Activated CD4-positive, alpha-beta T cell treated with anti-CD3 and anti-CD28 coated beads for 36 hours (primary cell): ENCODE measurements at regions not wholly inside any gene's neighbourhood (a gene's known extent, or its start where the extent isn't known, plus 50 kb on each side); places are given as distances from the start of the nearest gene placed in this dataset.

Experiments used
- ATAC-seq: fragments of 200-7000 bp; cut with Tn5 transposase; one replicate; pipeline ENCODE4 v1.10.0; 2021; ENCODE audit warnings: mild to moderate bottlenecking, moderate library complexity
- CTCF ChIA-PET: fragments of 350-600 bp; sonication (Branson Sonifier 250); formaldehyde crosslinking; loops from one replicate; lab custom pipeline; 2021; ENCODE audit warnings: antibody characterized with exemption; lab: Charles Lee
- POLR2A ChIA-PET: fragments of 350-600 bp; sonication (Branson Sonifier 250); formaldehyde crosslinking; loops from one replicate; lab custom pipeline; 2021; ENCODE audit warnings: antibody characterized with exemption, inconsistent platforms; lab: Charles Lee
- DNase-seq: peaks from one replicate; pipeline ENCODE4 v3.0.0-alpha.2; 2020
- H3K27ac Mint-ChIP-seq: one replicate; pipeline ENCODE4 v1.8.0; 2021; ENCODE audit warnings: mixed read lengths
- H3K27me3 Mint-ChIP-seq: one replicate; pipeline ENCODE4 v1.8.0; 2021; ENCODE audit warnings: mixed read lengths
- H3K36me3 Mint-ChIP-seq: one replicate; pipeline ENCODE4 v1.8.0; 2021; ENCODE audit warnings: low read depth, mixed read lengths
- H3K4me1 Mint-ChIP-seq: one replicate; pipeline ENCODE4 v1.8.0; 2021; ENCODE audit warnings: mixed read lengths
- H3K4me3 Mint-ChIP-seq: one replicate; pipeline ENCODE4 v1.8.0; 2021; ENCODE audit warnings: mild to moderate bottlenecking, moderate library complexity, mixed read lengths
- H3K9me3 Mint-ChIP-seq: one replicate; pipeline ENCODE4 v1.8.0; 2021; ENCODE audit warnings: low read depth, mixed read lengths
- intact Hi-C, 2 experiments: fragments of 100-400 bp; cut with DNase I in 1 of 2; cut with micrococcal nuclease in 1 of 2; formaldehyde crosslinking; loops; one replicate each; pipeline versions ENCODE4 v1.14.2 to v1.15.1; 2022 to 2024; cut with DNase I, micrococcal nuclease

GRCh38 chr2:226275215-226275614 is 524.4 kb downstream of the IRS1 start:
- H3K27me3 Mint-ChIP-seq = peaks cover 10% of the 10 kb centered on the region
- ChIA-PET POLR2A (no interaction called here), CTCF (interaction anchor here (0.5 kb wide), 1 partner anchor 18 kb away, joined by 3 read pairs; no protein-coding TSS in a partner anchor)
- H3K4me3 Mint-ChIP-seq = no peak overlapping the region
- no peaks in the 10 kb centered on the region for H3K9me3 Mint-ChIP-seq
- intact Hi-C loops = no loop called here
- no peak for ATAC-seq
- no peak for DNase-seq
- H3K36me3 Mint-ChIP-seq = no peaks in the 10 kb centered on the region
- no peak overlapping the region for H3K27ac Mint-ChIP-seq
- H3K4me1 Mint-ChIP-seq = no peaks in the 10 kb centered on the region

GRCh38 chr2:226274143-226274542 is 525.5 kb downstream of the IRS1 start:
- H3K27ac Mint-ChIP-seq = no peak overlapping the region
- no peak for ATAC-seq
- intact Hi-C loops = no loop called here
- POLR2A ChIA-PET = no interaction called here
- H3K4me3 Mint-ChIP-seq = no peak overlapping the region
- H3K36me3 Mint-ChIP-seq = no peaks in the 10 kb centered on the region
- no peaks in the 10 kb centered on the region for H3K4me1 Mint-ChIP-seq
- CTCF ChIA-PET = interaction anchor here (0.7 to 1.0 kb wide), 2 partner anchors 27 to 1494 kb away, joined by 3 to 4 read pairs; no protein-coding TSS in a partner anchor
- no peaks in the 10 kb centered on the region for H3K9me3 Mint-ChIP-seq
- no peak for DNase-seq
- H3K27me3 Mint-ChIP-seq = peaks cover 11% of the 10 kb centered on the region

DNA sequence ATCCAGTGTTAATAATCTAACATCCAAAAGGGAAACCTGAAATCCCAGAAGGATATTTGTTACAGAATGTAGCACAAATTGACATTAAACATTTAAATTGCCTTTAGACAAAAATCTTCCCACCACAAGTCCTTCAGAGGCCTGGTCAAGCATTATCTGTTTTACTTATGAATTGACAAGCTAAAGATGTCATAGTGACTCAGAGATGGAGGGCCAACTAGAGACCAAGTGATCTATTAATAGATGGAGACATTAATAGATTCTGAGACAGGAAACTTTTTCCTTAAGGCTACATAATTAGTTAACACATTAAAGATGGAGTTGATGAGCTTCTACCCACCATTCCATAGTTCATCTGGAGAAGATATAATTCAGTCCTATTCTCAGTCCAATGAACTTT is 526.2 kb downstream of the IRS1 start:
- CTCF ChIA-PET = no interaction called here
- POLR2A ChIA-PET = no interaction called here
- no peaks in the 10 kb centered on the region for H3K36me3 Mint-ChIP-seq

DNA sequence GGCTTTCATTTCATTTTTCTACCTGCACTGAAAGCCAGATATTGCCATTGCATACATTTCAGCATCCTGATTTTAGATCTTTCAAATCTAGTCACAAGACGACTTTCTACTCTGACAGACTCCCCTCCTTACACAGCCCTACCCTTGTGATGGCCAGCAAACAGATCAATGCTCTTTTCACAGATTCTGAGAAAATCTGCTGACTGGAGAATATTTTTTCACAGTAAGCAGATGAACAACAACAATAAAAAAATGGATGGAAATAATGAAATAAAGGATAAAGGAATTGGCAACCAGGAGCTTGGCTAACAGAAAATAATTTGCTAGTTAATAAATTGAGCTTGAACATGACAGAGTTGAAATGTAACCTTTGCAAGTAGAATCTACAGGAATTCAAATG is 527.2 kb downstream of the IRS1 start:
- H3K36me3 Mint-ChIP-seq = no peaks in the 10 kb centered on the region
- peaks cover 11% of the 10 kb centered on the region for H3K27me3 Mint-ChIP-seq
- H3K4me3 Mint-ChIP-seq = no peak overlapping the region
- DNase-seq (no peak), ATAC-seq (no peak)
- no peaks in the 10 kb centered on the region for H3K9me3 Mint-ChIP-seq
- intact Hi-C loops = no loop called here
- H3K4me1 Mint-ChIP-seq = no peaks in the 10 kb centered on the region
- POLR2A ChIA-PET = no interaction called here
- H3K27ac Mint-ChIP-seq = no peak overlapping the region
- CTCF ChIA-PET = no interaction called here

More for the DNA sequence above, 526.2 kb downstream of the IRS1 start:
- DNase-seq (no peak), ATAC-seq (no peak)
- H3K9me3 Mint-ChIP-seq = no peaks in the 10 kb centered on the region
- H3K27ac Mint-ChIP-seq = no peak overlapping the region
- peaks cover 9% of the 10 kb centered on the region for H3K27me3 Mint-ChIP-seq
- intact Hi-C loops = no loop called here
- no peak overlapping the region for H3K4me3 Mint-ChIP-seq
- H3K4me1 Mint-ChIP-seq = no peaks in the 10 kb centered on the region

- no peaks in the 10 kb centered on the region for H3K36me3 Mint-ChIP-seq
- ChIA-PET CTCF (no interaction called here), POLR2A (no interaction called here)
- H3K27ac Mint-ChIP-seq = no peak overlapping the region
- peaks cover 13% of the 10 kb centered on the region for H3K27me3 Mint-ChIP-seq
- H3K4me3 Mint-ChIP-seq = no peak overlapping the region
- ATAC-seq = no peak
- no peak for DNase-seq
- no peaks in the 10 kb centered on the region for H3K9me3 Mint-ChIP-seq
- intact Hi-C loops = no loop called here
- H3K4me1 Mint-ChIP-seq = no peaks in the 10 kb centered on the region
Observed at GRCh38 chr2:226270285-226271058, 529.1 kb downstream of the IRS1 start.

DNA sequence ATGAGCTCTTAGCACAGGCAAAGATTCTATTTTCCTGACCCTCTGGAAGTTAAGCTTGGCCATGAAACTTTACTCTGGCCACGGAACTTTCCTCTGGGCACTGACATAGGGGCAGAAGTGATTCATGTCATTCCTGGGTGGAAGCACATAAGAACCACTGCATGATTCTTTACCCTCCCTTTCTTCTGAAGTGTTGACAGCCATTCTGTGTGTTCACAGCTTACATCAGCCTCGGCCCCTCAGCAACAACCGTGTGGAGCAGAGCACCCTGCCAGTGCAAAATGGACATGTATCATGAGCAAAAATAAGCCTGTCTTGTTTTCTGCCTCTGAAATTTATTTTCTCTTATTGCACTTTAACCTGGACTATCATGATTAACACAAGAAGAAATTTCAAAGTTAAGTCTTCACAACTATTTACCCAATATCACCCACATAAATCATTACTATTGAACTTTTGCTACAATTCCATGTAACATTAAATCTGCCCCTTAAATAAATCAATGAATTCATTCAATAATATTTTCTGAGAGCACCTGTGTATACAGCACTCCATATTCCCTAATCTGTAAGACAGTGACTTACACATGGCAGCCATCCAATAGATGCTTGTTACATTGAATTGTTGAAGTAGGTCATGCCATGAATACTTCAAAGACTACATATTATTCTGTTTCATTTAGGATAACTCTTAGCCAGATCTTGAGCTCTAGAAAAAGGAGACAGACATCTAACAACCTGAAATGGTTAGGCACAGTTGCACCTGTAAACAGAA is 531.9 kb downstream of the IRS1 start:
- Mint-ChIP-seq H3K4me3 (no peak overlapping the region), H3K27me3 (peaks cover 13% of the 10 kb centered on the region), H3K9me3 (no peaks in the 10 kb centered on the region), H3K27ac (no peak overlapping the region), H3K4me1 (no peaks in the 10 kb centered on the region), H3K36me3 (no peaks in the 10 kb centered on the region)
- DNase-seq = no peak
- ChIA-PET POLR2A (no interaction called here), CTCF (no interaction called here)
- ATAC-seq = no peak
- intact Hi-C loops = no loop called here

- intact Hi-C loops = no loop called here
- ATAC-seq (no peak), DNase-seq (no peak)
- Mint-ChIP-seq H3K27me3 (peaks cover 4% of the 10 kb centered on the region), H3K36me3 (no peaks in the 10 kb centered on the region), H3K4me1 (no peaks in the 10 kb centered on the region), H3K9me3 (no peaks in the 10 kb centered on the region), H3K27ac (no peak overlapping the region), H3K4me3 (no peak overlapping the region)
- ChIA-PET POLR2A (no interaction called here), CTCF (interaction anchor here (0.5 to 1.3 kb wide), 2 partner anchors 18 to 70 kb away, joined by 3 read pairs; no protein-coding TSS in a partner anchor)
Observed at GRCh38 chr2:226256709-226257376, 542.8 kb downstream of the IRS1 start.

- no peak for ATAC-seq
- DNase-seq = no peak
- H3K4me1 Mint-ChIP-seq = no peaks in the 10 kb centered on the region
- intact Hi-C loops = no loop called here
- no peaks in the 10 kb centered on the region for H3K9me3 Mint-ChIP-seq
- no peaks in the 10 kb centered on the region for H3K36me3 Mint-ChIP-seq
- no peak overlapping the region for H3K4me3 Mint-ChIP-seq
- CTCF ChIA-PET = interaction anchor here (1.3 kb wide), 1 partner anchor 19 kb away, joined by 3 read pairs; no protein-coding TSS in a partner anchor
- H3K27ac Mint-ChIP-seq = no peak overlapping the region
- peaks cover 4% of the 10 kb centered on the region for H3K27me3 Mint-ChIP-seq
- POLR2A ChIA-PET = no interaction called here
Observed at GRCh38 chr2:226256237-226256636, 543.4 kb downstream of the IRS1 start.

- Mint-ChIP-seq H3K4me1 (no peaks in the 10 kb centered on the region), H3K36me3 (no peaks in the 10 kb centered on the region), H3K9me3 (no peaks in the 10 kb centered on the region), H3K4me3 (no peak overlapping the region), H3K27ac (no peak overlapping the region), H3K27me3 (peaks cover 9% of the 10 kb centered on the region)
- CTCF ChIA-PET = no interaction called here
- POLR2A ChIA-PET = no interaction called here
- DNase-seq = no peak
- no peak for ATAC-seq
- intact Hi-C loops = no loop called here
Observed at GRCh38 chr2:226251661-226252060, 548.0 kb downstream of the IRS1 start.

DNA sequence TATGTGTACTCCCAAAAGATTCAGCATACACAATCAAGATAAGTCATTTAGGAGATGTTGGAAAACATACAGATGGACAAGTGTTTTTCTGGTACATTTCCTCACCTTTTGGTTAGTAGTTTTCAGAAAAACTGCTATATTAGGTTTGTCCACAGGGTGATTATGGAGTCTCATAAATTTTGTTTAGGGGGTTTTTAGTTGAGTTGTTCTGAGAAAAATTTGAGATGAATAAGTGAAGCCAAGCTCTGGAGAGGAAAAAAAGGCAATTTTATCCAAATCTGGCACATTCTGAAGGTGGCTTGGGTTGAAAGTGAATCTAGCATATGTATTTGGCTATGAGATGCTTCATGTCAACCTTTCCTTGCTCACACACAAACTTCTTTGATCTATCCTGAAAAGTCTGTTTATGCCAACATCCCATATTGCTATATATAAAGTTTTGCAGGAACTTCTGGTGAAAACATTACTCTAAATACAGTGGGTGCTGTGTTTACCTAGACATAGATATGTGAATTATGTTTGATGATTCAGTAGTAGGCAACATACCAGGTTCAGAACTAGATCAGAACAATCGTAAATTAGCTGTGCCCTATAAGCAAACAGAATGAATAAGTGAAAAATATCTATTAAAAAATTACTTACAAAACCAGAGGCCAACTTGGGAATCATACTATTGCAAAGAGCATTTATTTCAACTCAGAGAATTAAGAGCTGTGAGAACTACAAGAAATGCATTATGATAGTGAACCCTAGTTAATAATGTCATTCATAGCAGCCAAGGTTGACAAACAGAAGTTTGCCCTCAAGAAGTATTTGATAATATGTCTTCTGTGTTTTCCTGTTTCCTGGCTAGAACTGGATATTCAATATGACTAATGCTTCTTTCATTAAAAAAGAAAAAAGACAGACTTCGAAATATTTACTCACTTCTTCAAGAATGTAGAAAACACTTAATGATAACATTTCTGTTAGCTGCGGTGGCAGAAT is 552.0 kb downstream of the IRS1 start:
- intact Hi-C loops = no loop called here
- H3K27ac Mint-ChIP-seq = no peak overlapping the region
- H3K36me3 Mint-ChIP-seq = no peaks in the 10 kb centered on the region
- H3K9me3 Mint-ChIP-seq = peaks cover 4% of the 10 kb centered on the region
- DNase-seq = no peak
- no peaks in the 10 kb centered on the region for H3K4me1 Mint-ChIP-seq
- no peak overlapping the region for H3K4me3 Mint-ChIP-seq
- ATAC-seq = no peak
- POLR2A ChIA-PET = no interaction called here
- peaks cover 13% of the 10 kb centered on the region for H3K27me3 Mint-ChIP-seq
- CTCF ChIA-PET = no interaction called here

- Mint-ChIP-seq H3K27ac (no peak overlapping the region), H3K9me3 (no peaks in the 10 kb centered on the region), H3K36me3 (no peaks in the 10 kb centered on the region), H3K27me3 (peaks cover 7% of the 10 kb centered on the region), H3K4me3 (no peak overlapping the region), H3K4me1 (no peaks in the 10 kb centered on the region)
- intact Hi-C loops = no loop called here
- CTCF ChIA-PET = no interaction called here
- no peak for DNase-seq
- no peak for ATAC-seq
- POLR2A ChIA-PET = no interaction called here
Observed at GRCh38 chr2:226234187-226234586, 565.4 kb downstream of the IRS1 start.
